Neural progenitor cell (in vitro differentiated cells): ENCODE measurements at regions not wholly inside any gene's neighbourhood (a gene's known extent, or its start where the extent isn't known, plus 50 kb on each side); places are given as distances from the start of the nearest gene placed in this dataset.
A peak's percentile ranks its signal among the peaks of the same experiment; 100 is the strongest.

ENCODE experiments used
- DNase-seq: peaks from one replicate; pipeline ENCODE4 v3.0.0-alpha.2; 2016; ENCODE audit warnings: low spot score
- H2AFZ ChIP-seq: fragments of 200-600 bp; sonication (generic); replicated peaks from 2 replicates; pipeline ENCODE4 v1.6.1; 2016; ENCODE audit warnings: antibody characterized with exemption
- H3F3A ChIP-seq: fragments of 200-600 bp; sonication (generic); 2 replicates; pipeline ENCODE4 v1.6.1; 2016; ENCODE audit warnings: antibody characterized with exemption, low read depth
- H3K27ac ChIP-seq: fragments of 200-600 bp; sonication (generic); 2 replicates; pipeline ENCODE4 v1.5.1; 2016; ENCODE audit warnings: mild to moderate bottlenecking
- H3K27me3 ChIP-seq: fragments of 200-600 bp; sonication (generic); 2 replicates; pipeline ENCODE4 v1.6.1; 2016; ENCODE audit warnings: mild to moderate bottlenecking, moderate library complexity
- H3K36me3 ChIP-seq: fragments of 200-600 bp; sonication (generic); 2 replicates; pipeline ENCODE4 v1.5.1; 2016
- H3K4me1 ChIP-seq: fragments of 200-600 bp; sonication (generic); 2 replicates; pipeline ENCODE4 v1.6.1; 2016; ENCODE audit warnings: mixed run types
- H3K4me2 ChIP-seq: fragments of 200-600 bp; sonication (generic); 2 replicates; pipeline ENCODE4 v1.6.1; 2016
- H3K4me3 ChIP-seq: fragments of 200-600 bp; sonication (generic); 2 replicates; pipeline ENCODE4 v1.5.1; 2016
- H3K79me2 ChIP-seq: fragments of 200-600 bp; sonication (generic); 2 replicates; pipeline ENCODE4 v1.6.1; 2016; ENCODE audit warnings: low read depth
- H3K9ac ChIP-seq: fragments of 200-600 bp; sonication (generic); 2 replicates; pipeline ENCODE4 v1.6.1; 2016
- H3K9me3 ChIP-seq: fragments of 200-600 bp; sonication (generic); 2 replicates; pipeline ENCODE4 v1.5.1; 2016; ENCODE audit warnings: low read depth
- H4K20me1 ChIP-seq: fragments of 200-600 bp; sonication (generic); 2 replicates; pipeline ENCODE4 v1.6.1; 2016; ENCODE audit warnings: low read depth
- H3K27ac Mint-ChIP-seq: 3 replicates; pipeline ENCODE4 v1.8.0; 2021; ENCODE audit warnings: mixed read lengths
- H3K27me3 Mint-ChIP-seq: 2 replicates; pipeline ENCODE4 v1.8.0; 2022; ENCODE audit warnings: low read depth, mild to moderate bottlenecking, inconsistent platforms, moderate library complexity, mixed read lengths; ENCODE audit not compliant: insufficient read depth
- H3K36me3 Mint-ChIP-seq: 3 replicates; pipeline ENCODE4 v1.8.0; 2021; ENCODE audit warnings: mixed read lengths
- H3K4me1 Mint-ChIP-seq: 3 replicates; pipeline ENCODE4 v1.8.0; 2021; ENCODE audit warnings: mixed read lengths
- H3K4me3 Mint-ChIP-seq: 3 replicates; pipeline ENCODE4 v1.8.0; 2021; ENCODE audit warnings: mild to moderate bottlenecking, moderate library complexity, mixed read lengths
- H3K9me3 Mint-ChIP-seq: 3 replicates; pipeline ENCODE4 v1.8.0; 2020; ENCODE audit warnings: mixed read lengths
- EZH2 ChIP-seq: fragments of 200-600 bp; sonication (generic); IDR thresholded peaks from 2 replicates; pipeline ENCODE4 v1.6.1; 2017; ENCODE audit warnings: antibody characterized with exemption, mild to moderate bottlenecking, moderate library complexity
- EZH2phosphoT487 ChIP-seq: fragments of 200-600 bp; sonication (generic); IDR thresholded peaks from 2 replicates; pipeline ENCODE4 v1.6.1; 2017; ENCODE audit warnings: antibody characterized with exemption
- TF ChIP-seq, protein P1 (sequence below): fragments of 200-600 bp; sonication (generic); IDR thresholded peaks from 2 replicates; pipeline ENCODE4 v1.5.1; 2017; ENCODE audit warnings: antibody characterized with exemption, mild to moderate bottlenecking

DNA sequence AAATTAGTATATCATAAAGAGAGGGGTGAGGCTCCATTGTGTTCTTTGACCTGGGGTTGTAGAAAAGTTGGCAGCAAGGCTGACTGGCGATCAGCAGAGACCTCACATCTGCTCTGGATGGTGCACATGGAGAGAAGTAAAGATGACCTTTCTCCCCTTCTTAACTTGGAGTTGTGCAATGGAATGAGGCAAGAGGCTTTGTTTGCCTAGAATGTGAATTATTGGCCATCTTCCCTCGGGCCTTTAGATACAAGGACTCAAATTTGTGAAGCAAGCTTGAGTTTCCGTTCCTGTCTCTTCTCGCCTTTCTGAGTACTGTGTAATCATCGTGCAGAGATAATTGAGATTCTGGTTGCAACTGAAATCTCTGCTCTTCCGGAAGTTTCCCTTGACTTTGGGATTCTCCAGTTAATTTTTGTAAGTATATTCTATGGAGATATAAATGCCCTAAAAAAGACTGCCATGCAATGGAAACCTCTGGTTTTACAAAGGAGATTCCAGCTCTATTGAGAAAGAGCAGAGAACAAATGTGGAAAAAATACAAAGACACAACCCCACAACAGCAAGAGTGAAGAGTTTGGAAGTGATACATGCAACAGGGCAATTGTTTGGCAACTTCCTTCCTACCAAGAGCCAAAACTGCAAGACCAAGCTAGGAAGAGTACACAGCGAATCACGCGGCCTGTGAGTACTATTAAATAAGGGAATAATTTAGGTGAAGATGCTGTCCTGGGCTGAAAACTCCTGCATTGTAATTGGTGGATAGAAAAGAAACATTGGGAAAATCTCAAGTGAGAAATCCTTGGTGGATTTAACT lies 542.3 kb upstream of the NRP1 start:
- H3K4me3 ChIP-seq, result no peak overlapping the region
- Mint-ChIP-seq H3K27ac (no peak overlapping the region), H3K4me1 (peaks cover 38% of the 10 kb centered on the region), H3K36me3 (no peaks in the 10 kb centered on the region), H3K27me3 (peaks cover 5% of the 10 kb centered on the region), H3K4me3 (no peak overlapping the region), H3K9me3 (no peaks in the 10 kb centered on the region)
- H3F3A ChIP-seq, result peaks cover 19% of the 10 kb centered on the region
- no peaks in the 10 kb centered on the region for H3K27me3 ChIP-seq
- no peak overlapping the region for H3K9ac ChIP-seq
- H4K20me1 ChIP-seq, result no peaks in the 10 kb centered on the region
- no peaks in the 10 kb centered on the region for H3K79me2 ChIP-seq
- peaks cover 28% of the 10 kb centered on the region for H3K4me1 ChIP-seq
- H3K9me3 ChIP-seq, result no peaks in the 10 kb centered on the region
- no peak for DNase-seq
- H3K36me3 ChIP-seq, result no peaks in the 10 kb centered on the region
- H3K27ac ChIP-seq, result no peak overlapping the region
- no peak overlapping the region for H2AFZ ChIP-seq
- TF ChIP-seq, protein P1, sequence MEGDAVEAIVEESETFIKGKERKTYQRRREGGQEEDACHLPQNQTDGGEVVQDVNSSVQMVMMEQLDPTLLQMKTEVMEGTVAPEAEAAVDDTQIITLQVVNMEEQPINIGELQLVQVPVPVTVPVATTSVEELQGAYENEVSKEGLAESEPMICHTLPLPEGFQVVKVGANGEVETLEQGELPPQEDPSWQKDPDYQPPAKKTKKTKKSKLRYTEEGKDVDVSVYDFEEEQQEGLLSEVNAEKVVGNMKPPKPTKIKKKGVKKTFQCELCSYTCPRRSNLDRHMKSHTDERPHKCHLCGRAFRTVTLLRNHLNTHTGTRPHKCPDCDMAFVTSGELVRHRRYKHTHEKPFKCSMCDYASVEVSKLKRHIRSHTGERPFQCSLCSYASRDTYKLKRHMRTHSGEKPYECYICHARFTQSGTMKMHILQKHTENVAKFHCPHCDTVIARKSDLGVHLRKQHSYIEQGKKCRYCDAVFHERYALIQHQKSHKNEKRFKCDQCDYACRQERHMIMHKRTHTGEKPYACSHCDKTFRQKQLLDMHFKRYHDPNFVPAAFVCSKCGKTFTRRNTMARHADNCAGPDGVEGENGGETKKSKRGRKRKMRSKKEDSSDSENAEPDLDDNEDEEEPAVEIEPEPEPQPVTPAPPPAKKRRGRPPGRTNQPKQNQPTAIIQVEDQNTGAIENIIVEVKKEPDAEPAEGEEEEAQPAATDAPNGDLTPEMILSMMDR, result no peak
- TF ChIP-seq EZH2, result no peak
- no peak for TF ChIP-seq EZH2phosphoT487
- H3K4me2 ChIP-seq, result peak overlapping the region; percentile 61

DNA sequence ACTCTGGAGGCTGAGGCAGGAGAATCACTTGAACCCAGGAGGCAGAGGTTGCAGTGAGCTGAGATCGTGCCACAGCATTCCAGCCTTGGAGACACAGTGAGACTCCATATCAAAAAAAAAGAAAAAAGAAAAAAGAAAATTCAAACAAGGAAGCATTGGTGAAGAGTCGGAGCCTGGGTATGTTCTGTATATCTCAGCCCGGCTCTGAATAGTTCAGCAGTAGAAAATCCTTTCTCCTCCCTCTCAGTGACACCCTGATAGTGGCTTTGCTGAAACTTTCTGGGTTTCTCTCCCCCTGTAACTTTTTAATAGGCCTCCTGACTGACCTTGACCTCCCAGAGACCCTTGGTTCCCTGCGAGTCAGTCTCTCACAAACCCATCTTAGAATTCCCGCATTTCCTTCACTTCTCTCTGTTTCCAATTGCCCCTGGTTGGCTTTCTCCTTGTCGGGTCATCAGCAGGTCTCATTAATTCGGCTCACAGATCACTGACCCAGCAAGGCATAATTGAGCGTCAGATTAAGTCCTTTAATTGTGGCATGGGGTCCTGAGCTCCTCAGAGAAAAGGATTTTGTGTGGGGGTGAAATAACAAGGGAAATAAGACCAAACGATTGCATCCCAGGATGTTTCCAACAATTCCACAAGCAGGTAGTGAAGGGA lies 541.6 kb upstream of the NRP1 start:
- Mint-ChIP-seq H3K27me3 (peaks cover 2% of the 10 kb centered on the region), H3K36me3 (no peaks in the 10 kb centered on the region), H3K9me3 (no peaks in the 10 kb centered on the region), H3K4me3 (no peak overlapping the region), H3K27ac (no peak overlapping the region), H3K4me1 (peaks cover 37% of the 10 kb centered on the region)
- Histone ChIP-seq H3K27me3 (no peaks in the 10 kb centered on the region), H4K20me1 (no peaks in the 10 kb centered on the region), H2AFZ (no peak overlapping the region), H3K27ac (no peak overlapping the region), H3K4me2 (peak overlapping the region; percentile 61), H3F3A (peaks cover 19% of the 10 kb centered on the region), H3K36me3 (no peaks in the 10 kb centered on the region), H3K9ac (no peak overlapping the region), H3K4me3 (no peak overlapping the region), H3K4me1 (peaks cover 28% of the 10 kb centered on the region), H3K79me2 (no peaks in the 10 kb centered on the region), H3K9me3 (no peaks in the 10 kb centered on the region)
- DNase-seq, result peak; percentile 63
- TF ChIP-seq EZH2phosphoT487, result peak; percentile 37
- no peak for TF ChIP-seq EZH2

DNA sequence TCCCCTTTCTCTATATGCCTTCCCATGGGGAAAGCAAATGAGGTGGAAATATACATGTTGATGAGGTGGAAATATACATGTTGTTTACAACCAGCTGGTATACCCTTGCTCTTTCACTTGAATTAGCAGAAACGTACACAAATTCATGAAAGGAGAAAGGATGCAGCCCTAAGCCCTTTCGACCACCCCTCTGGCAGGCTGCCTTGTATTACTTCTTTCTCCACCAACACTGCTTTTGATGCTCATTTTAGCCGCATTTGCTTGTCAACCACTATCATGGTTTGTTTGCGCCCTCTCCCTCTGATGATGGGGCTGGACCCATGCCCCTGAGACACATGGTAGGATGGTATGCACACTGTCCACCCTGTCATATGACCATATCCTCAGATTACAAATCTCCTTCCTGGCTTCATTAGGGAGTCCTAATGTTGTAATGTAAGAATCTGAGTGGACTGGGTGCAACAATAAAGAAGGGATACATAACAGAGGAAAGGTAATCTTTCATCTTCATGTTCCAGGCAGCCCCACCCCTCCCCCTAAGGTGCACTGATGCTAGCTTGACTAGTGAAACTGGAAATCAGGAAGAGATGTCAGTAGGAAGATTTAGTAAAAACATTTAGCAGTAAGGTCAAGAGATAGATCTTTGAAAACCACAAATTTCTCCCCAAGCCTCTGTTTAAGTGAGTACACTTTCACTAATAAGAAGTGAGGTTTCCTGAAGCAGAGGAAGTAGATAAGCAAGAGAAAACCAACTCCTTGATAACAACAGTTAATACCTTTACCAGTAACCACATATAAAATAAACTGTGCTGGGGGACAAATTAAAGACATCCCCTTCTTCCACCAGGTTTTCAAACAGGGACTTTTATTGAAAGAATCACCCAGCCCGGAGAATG lies 536.8 kb upstream of the NRP1 start:
- Mint-ChIP-seq H3K27me3 (peaks cover 6% of the 10 kb centered on the region), H3K27ac (no peak overlapping the region), H3K4me3 (no peak overlapping the region), H3K4me1 (peaks cover 11% of the 10 kb centered on the region), H3K36me3 (no peaks in the 10 kb centered on the region), H3K9me3 (no peaks in the 10 kb centered on the region)
- Histone ChIP-seq H3K27ac (no peak overlapping the region), H2AFZ (no peak overlapping the region), H3K36me3 (no peaks in the 10 kb centered on the region), H3F3A (peaks cover 7% of the 10 kb centered on the region), H3K4me3 (no peak overlapping the region), H3K4me1 (peaks cover 8% of the 10 kb centered on the region), H3K79me2 (no peaks in the 10 kb centered on the region), H3K9ac (no peak overlapping the region), H3K4me2 (no peak overlapping the region), H3K27me3 (no peaks in the 10 kb centered on the region), H4K20me1 (no peaks in the 10 kb centered on the region), H3K9me3 (no peaks in the 10 kb centered on the region)
- TF ChIP-seq EZH2phosphoT487, result no peak
- no peak for TF ChIP-seq EZH2
- TF ChIP-seq, protein P1, result no peak
- DNase-seq, result no peak
